Adrenal gland (tissue), 5 donors: ENCODE measurements at regions not wholly inside any gene's neighbourhood (a gene's known extent, or its start where the extent isn't known, plus 50 kb on each side); places are given as distances from the start of the nearest gene placed in this dataset.

ENCODE experiments used
- CTCF ChIP-seq, 6 experiments: fragments of 450-650 bp in 4 of 6; fragments of 200-600 bp in 2 of 6; sonication (generic) in 1 of 6; IDR thresholded peaks; 1 replicate in 5 of 6; 2 replicates in 1 of 6; pipeline versions ENCODE4 v1.5.1 to v1.8.0; 2016 to 2021; ENCODE audit warnings: antibody characterized with exemption in 6 of 6, mild to moderate bottlenecking in 2 of 6, moderate library complexity in 1 of 6
- POLR2A ChIP-seq, 2 donors: fragments of 450-650 bp; IDR thresholded peaks; one replicate each; pipeline ENCODE4 v1.6.1; 2017; ENCODE audit warnings: antibody characterized with exemption in 2 of 2, mild to moderate bottlenecking in 2 of 2, moderate library complexity in 1 of 2
- donor health status: DM: no; HTN: no; CAD: no.

GRCh38 chr11:131005829-131006228, 89.5 kb upstream of the SNX19 start:
- no peak for TF ChIP-seq POLR2A (IDR thresholded peaks at IDR 0.05)
- no peak for TF ChIP-seq CTCF (IDR thresholded peaks at IDR 0.05)
